Pancreas (tissue), 10 donors: ENCODE measurements at regions not wholly inside any gene's neighbourhood (a gene's known extent, or its start where the extent isn't known, plus 50 kb on each side); places are given as distances from the start of the nearest gene placed in this dataset.

Experiments used
- ATAC-seq, 4 donors: fragments of 200-7000 bp; cut with Tn5 transposase; one replicate each; pipeline versions ENCODE4 v1.8.0 to v1.9.1; 2020; ENCODE audit warnings: mild to moderate bottlenecking in 4 of 4, moderate library complexity in 4 of 4
- DNase-seq, 6 donors: peaks; one replicate each; pipeline ENCODE4 v3.0.0-alpha.2; 2020
- FAIRE-seq: peaks from 2 replicates; lab custom pipeline; 2012; peaks lifted over from hg19 to GRCh38; lab: Jason Lieb, UNC
- H3K27ac ChIP-seq, 4 donors: fragments of 200-600 bp; sonication (generic); 1 replicate in 3 of 4; 2 replicates in 1 of 4; pipeline versions ENCODE4 v1.5.0 to v1.8.0; 2020
- H3K27me3 ChIP-seq, 4 donors: fragments of 200-600 bp; one replicate each; pipeline ENCODE4 v1.8.0; 2021
- H3K36me3 ChIP-seq, 3 donors: fragments of 200-600 bp; sonication (generic) in 1 of 3; one replicate each; pipeline versions ENCODE4 v1.5.0 to v1.8.0; 2020 to 2021
- H3K4me1 ChIP-seq, 3 donors: fragments of 200-600 bp; one replicate each; pipeline ENCODE4 v1.8.0; 2021
- H3K4me3 ChIP-seq, 4 donors: fragments of 200-600 bp; sonication (generic) in 2 of 4; one replicate each; pipeline versions ENCODE4 v1.5.0 to v1.8.0; 2020 to 2021
- H3K9me3 ChIP-seq, 4 donors: fragments of 200-600 bp; one replicate each; pipeline ENCODE4 v1.8.0; 2021
- CTCF ChIP-seq, 4 donors: fragments of 200-600 bp; sonication (generic) in 3 of 4; IDR thresholded peaks; one replicate each; pipeline versions ENCODE4 v1.5.0 to v1.8.0; 2021; ENCODE audit warnings: antibody characterized with exemption in 4 of 4
- WGBS, 2 donors: extraction: QIAGEN DNeasy Blood & Tissue Kit; methylation state at CpG; one replicate each; pipeline ENCODE4 v1.1.7; 2013; 5-methylcytosine and 5-hydroxymethylcytosine counted together
- intact Hi-C, 3 donors: fragments of 100-400 bp; cut with DNase I; formaldehyde crosslinking; loops; one replicate each; pipeline versions ENCODE4 v1.11.1 to v1.14.2; 2022
- donor health status: healthy with polysubstance abuse.
- donor health status: DM: no; HTN: no; CAD: no; lungs with moderate emphysema.
- donor health status: DM: no; HTN: no; CAD: no.
- donor health status: control.
- donor health status: control.
- donor health status: Bipolar disorder and iron deficiency.
- donor health status: DM: yes; HTN: yes; CAD: no.
- donor health status: DM: no; HTN: no; CAD: no.
- donor health status: DM: no; HTN: no; CAD: no.
- donor health status: DM: yes; HTN: yes; CAD: no.

DNA sequence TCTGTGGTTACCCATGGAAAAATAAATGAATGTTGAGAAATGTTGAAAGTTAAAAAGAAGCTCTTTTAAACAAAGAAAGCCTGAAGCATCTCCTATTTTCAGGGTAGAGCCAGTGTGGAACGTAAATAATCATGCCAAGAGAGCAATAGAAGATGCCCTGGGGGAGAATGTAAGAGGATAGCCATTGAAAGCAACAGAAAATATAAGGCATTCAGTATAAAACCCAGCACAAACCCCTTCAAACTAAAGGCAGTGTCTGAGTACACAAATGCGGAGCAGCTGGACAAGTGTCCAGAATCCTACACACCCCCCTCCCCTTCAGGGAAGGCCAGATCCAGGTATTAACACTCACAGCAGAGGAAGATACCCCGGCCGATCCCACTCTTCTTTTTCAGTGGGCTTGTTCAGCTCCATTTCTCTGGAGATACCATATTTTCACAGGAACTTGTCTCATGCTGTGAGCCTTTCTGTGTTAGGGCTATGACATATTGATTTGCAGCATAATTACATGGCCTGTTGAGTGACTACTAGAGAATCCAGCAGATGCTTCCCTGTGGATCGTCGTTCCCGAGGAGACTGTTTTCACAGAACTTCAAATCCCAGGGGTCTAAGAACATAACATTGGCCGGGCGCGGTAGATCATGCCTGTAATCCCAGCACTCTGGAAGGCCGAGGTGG, 101.2 kb downstream of the PLK2 start:
- no peaks in the 10 kb centered on the region for H3K36me3 ChIP-seq
- ATAC-seq (no peak), DNase-seq (no peak), FAIRE-seq (no peak)
- 74 to 83% methylated on average over 11 of the region's 11 CpGs for WGBS, 2 donors
- no peak overlapping the region for H3K27ac ChIP-seq
- no peaks in the 10 kb centered on the region for H3K27me3 ChIP-seq
- no peak overlapping the region for H3K4me3 ChIP-seq
- no peak for TF ChIP-seq CTCF (IDR thresholded peaks at IDR 0.05)
- H3K4me1 ChIP-seq: no peaks in the 10 kb centered on the region
- H3K9me3 ChIP-seq: no peaks in the 10 kb centered on the region
- intact Hi-C loops: no loop called here

- Histone ChIP-seq H3K27me3 (no peaks in the 10 kb centered on the region), H3K4me1 (no peaks in the 10 kb centered on the region), H3K4me3 (no peak overlapping the region), H3K27ac (no peak overlapping the region), H3K36me3 (no peaks in the 10 kb centered on the region), H3K9me3 (no peaks in the 10 kb centered on the region)
- FAIRE-seq (no peak), ATAC-seq (no peak), DNase-seq (no peak)
- intact Hi-C loops: no loop called here
- 89 to 90% methylated on average over 4 of the region's 4 CpGs for WGBS, 2 donors
- TF ChIP-seq CTCF (IDR thresholded peaks at IDR 0.05): no peak
These were observed 101.9 kb downstream of the PLK2 start for GRCh38 chr5:58357799-58358500.

DNA sequence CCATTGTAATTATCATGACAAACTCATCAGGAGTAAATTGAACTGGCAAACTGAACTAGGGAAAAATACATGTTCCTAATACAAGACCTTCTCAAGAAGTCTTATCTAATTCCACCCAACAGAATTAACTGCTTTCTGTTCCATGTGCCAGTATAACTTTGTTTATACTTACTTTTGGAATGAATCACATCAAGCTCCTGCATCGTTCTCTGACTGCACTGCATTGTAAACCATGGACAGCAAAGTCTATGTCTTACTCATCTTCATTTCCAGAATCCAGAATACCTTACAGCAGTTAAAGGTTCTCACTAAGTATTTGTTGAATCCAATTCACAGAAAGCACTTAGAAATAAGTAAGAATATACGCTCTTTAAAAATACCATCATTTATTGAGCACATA, 102.8 kb downstream of the PLK2 start:
- Histone ChIP-seq H3K36me3 (no peaks in the 10 kb centered on the region), H3K27me3 (no peaks in the 10 kb centered on the region), H3K4me1 (no peaks in the 10 kb centered on the region), H3K27ac (no peak overlapping the region), H3K4me3 (no peak overlapping the region), H3K9me3 (no peaks in the 10 kb centered on the region)
- no peak for ATAC-seq
- DNase-seq: no peak
- FAIRE-seq: no peak
- intact Hi-C loops: no loop called here
- no peak for TF ChIP-seq CTCF (IDR thresholded peaks at IDR 0.05)
- WGBS, 2 donors: 92% methylated on average over 2 of the region's 2 CpGs

- H3K4me3 ChIP-seq: no peak overlapping the region
- intact Hi-C loops: no loop called here
- no peak for TF ChIP-seq CTCF (IDR thresholded peaks at IDR 0.05)
- FAIRE-seq: no peak
- no peak overlapping the region for H3K27ac ChIP-seq
- no peaks in the 10 kb centered on the region for H3K4me1 ChIP-seq
- no peaks in the 10 kb centered on the region for H3K36me3 ChIP-seq
- DNase-seq: no peak
- no peak for ATAC-seq
- no peaks in the 10 kb centered on the region for H3K27me3 ChIP-seq
- H3K9me3 ChIP-seq: no peaks in the 10 kb centered on the region
- WGBS, 2 donors: 92 to 94% methylated on average over 4 of the region's 4 CpGs
These were observed 103.2 kb downstream of the PLK2 start for GRCh38 chr5:58356662-58357061.

GRCh38 chr5:58354827-58355226, 105.1 kb downstream of the PLK2 start:
- intact Hi-C loops: no loop called here
- no peaks in the 10 kb centered on the region for H3K9me3 ChIP-seq
- DNase-seq (no peak), FAIRE-seq (no peak), ATAC-seq (no peak)
- no peaks in the 10 kb centered on the region for H3K4me1 ChIP-seq
- H3K36me3 ChIP-seq: no peaks in the 10 kb centered on the region
- no peak overlapping the region for H3K4me3 ChIP-seq
- WGBS, 2 donors: 88 to 92% methylated on average over 2 of the region's 2 CpGs
- H3K27me3 ChIP-seq: no peaks in the 10 kb centered on the region
- no peak for TF ChIP-seq CTCF (IDR thresholded peaks at IDR 0.05)
- no peak overlapping the region for H3K27ac ChIP-seq
